ENCODE measurements at regions not wholly inside any gene's neighbourhood (a gene's known extent, or its start where the extent isn't known, plus 50 kb on each side); places are given as distances from the start of the nearest gene placed in this dataset.

GRCh38 chr15:93170329-93170728, 81.3 kb upstream of the RGMA start:
- no peak overlapping the region for H2BK15ac ChIP-seq (ENCODE audit: low read depth, low read length)
- H2AK9ac ChIP-seq (replicated peaks; ENCODE audit: low read depth, low read length, poor library complexity), result no peak overlapping the region
- H2BK5ac ChIP-seq (ENCODE audit: low read depth, low read length, poor library complexity, severe bottlenecking), result no peak overlapping the region
- ChIA-PET CTCF (no interaction called here), POLR2A (ENCODE audit: unreplicated experiment) (no interaction called here)
- ATAC-seq (ENCODE audit: low read depth) (no peak), DNase-seq (no peak)
- no peak overlapping the region for H4K8ac ChIP-seq (ENCODE audit: low read depth in 2 of 2, low read length in 2 of 2)
- no peak overlapping the region for H3K4me3 ChIP-seq (ENCODE audit: insufficient read depth, low read depth, low read length)
- H3K36me3 ChIP-seq (ENCODE audit: control insufficient read depth, insufficient read depth, low read length), result no peaks in the 10 kb centered on the region
- intact Hi-C loops (cut with micrococcal nuclease), result no loop called here
- H4K91ac ChIP-seq (ENCODE audit: insufficient read depth, low read depth, low read length), result no peak overlapping the region
- no peaks in the 10 kb centered on the region for H3K9me1 ChIP-seq (ENCODE audit: insufficient read depth, low read length)
- WGBS, 2 experiments (ENCODE audit: extremely low coverage in 2 of 2, insufficient read length in 1 of 2), result 20% methylated on average over 2 of the region's 6 CpGs; no CpG with 5 or more reads in 1 of the 2 experiments
- no peak overlapping the region for H3K4me2 ChIP-seq (ENCODE audit: low read depth, low read length)
- no peak overlapping the region for H3K9ac ChIP-seq (ENCODE audit: low read depth, low read length)
- no peak overlapping the region for H3K23ac ChIP-seq (ENCODE audit: low read depth, low read length)
- no peaks in the 10 kb centered on the region for H3K4me1 ChIP-seq (ENCODE audit: control insufficient read depth, insufficient read depth, low read length)
- no peaks in the 10 kb centered on the region for H4K20me1 ChIP-seq (ENCODE audit: insufficient read depth, low read length)
- no peak overlapping the region for H3K56ac ChIP-seq (ENCODE audit: extremely low read depth, insufficient read depth, low read length)
- no peak overlapping the region for H3K14ac ChIP-seq (replicated peaks; ENCODE audit: low read depth, low read length)
- H2AK5ac ChIP-seq (ENCODE audit: low read depth, low read length), result no peak overlapping the region
- dilution Hi-C loops (cut with HindIII; ENCODE audit: low sequenced_read_pairs, unreplicated experiment), result no loop called here
- no peaks in the 10 kb centered on the region for H3K79me1 ChIP-seq (ENCODE audit: low read depth in 1 of 2, low read length in 2 of 2)
- in situ Hi-C loops (cut with MboI; ENCODE audit: low sequenced_read_pairs), result no loop called here
- no peak overlapping the region for H3K27ac ChIP-seq (ENCODE audit: insufficient read depth, low read length)
- H2BK120ac ChIP-seq (ENCODE audit: low read depth, low read length), result no peak overlapping the region
- no peak overlapping the region for H2AFZ ChIP-seq (replicated peaks; ENCODE audit: low read length, poor library complexity)
- no peak for TF ChIP-seq RCOR1 (IDR thresholded peaks at IDR 0.05; ENCODE audit: insufficient replicate concordance, low read length)
- peaks cover 16% of the 10 kb centered on the region for H3K9me3 ChIP-seq (ENCODE audit: control insufficient read depth, insufficient read depth, low read length)
- no peak overlapping the region for H2BK20ac ChIP-seq (ENCODE audit: low read depth, low read length)
- no TSS peak for BruUV-seq (replicated peaks)
- no peak overlapping the region for H4K5ac ChIP-seq (ENCODE audit: low read depth, low read length)
- no peak overlapping the region for H3K4ac ChIP-seq (ENCODE audit: low read depth, low read length)
- no peaks in the 10 kb centered on the region for H3K27me3 ChIP-seq (ENCODE audit: control insufficient read depth, insufficient read depth, low read length)
- H3K18ac ChIP-seq (ENCODE audit: low read depth, low read length), result no peak overlapping the region
